ENCODE measurements at regions not wholly inside any gene's neighbourhood (a gene's known extent, or its start where the extent isn't known, plus 50 kb on each side); places are given as distances from the start of the nearest gene placed in this dataset.

- no peak for ATAC-seq (replicated peaks; ENCODE audit: extremely low read depth, poor library complexity, severe bottlenecking)
- H3K9me3 Mint-ChIP-seq = no peaks in the 10 kb centered on the region
- DNase-seq (ENCODE audit: low spot score in 2 of 2) = no peak
- no peak overlapping the region for H3K27ac Mint-ChIP-seq (ENCODE audit: low read depth)
- no peak overlapping the region for H3K4me3 Mint-ChIP-seq
- H3K36me3 Mint-ChIP-seq (ENCODE audit: insufficient read depth) = no peaks in the 10 kb centered on the region
- H3K4me1 Mint-ChIP-seq = no peaks in the 10 kb centered on the region
- H3K27me3 Mint-ChIP-seq = no peaks in the 10 kb centered on the region
Observed at GRCh38 chr5:153437251-153437650, 53.2 kb upstream of the GRIA1 start.

DNA sequence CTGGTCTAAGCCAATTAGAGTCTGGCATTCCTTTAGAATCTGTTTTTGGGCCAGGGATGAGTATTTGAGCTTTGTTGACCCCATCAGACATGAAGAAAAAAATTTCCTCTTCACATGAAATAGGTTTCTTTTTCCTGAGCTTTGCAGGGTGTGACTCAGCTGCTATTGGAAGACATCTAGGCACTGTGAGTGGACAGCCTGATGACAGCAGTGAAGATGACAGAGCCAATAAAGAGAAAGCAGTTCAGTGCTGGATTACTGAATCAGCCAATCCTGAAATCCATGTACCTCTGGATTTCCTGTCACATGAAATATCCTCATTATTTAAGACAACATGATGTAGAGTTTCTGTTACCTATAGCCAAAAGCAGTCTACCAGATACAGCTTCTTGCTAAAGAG lies 51.3 kb upstream of the GRIA1 start:
- Mint-ChIP-seq H3K36me3 (ENCODE audit: insufficient read depth) (no peaks in the 10 kb centered on the region), H3K4me3 (no peak overlapping the region), H3K27me3 (no peaks in the 10 kb centered on the region), H3K27ac (ENCODE audit: low read depth) (no peak overlapping the region), H3K4me1 (no peaks in the 10 kb centered on the region), H3K9me3 (no peaks in the 10 kb centered on the region)
- ATAC-seq (replicated peaks; ENCODE audit: extremely low read depth, poor library complexity, severe bottlenecking) = no peak
- no peak for DNase-seq (ENCODE audit: low spot score in 2 of 2)
